Brain microvascular endothelial cell (primary cell): ENCODE measurements at regions not wholly inside any gene's neighbourhood (a gene's known extent, or its start where the extent isn't known, plus 50 kb on each side); places are given as distances from the start of the nearest gene placed in this dataset.

Experiments
- DNase-seq: peaks from one replicate; pipeline ENCODE4 v3.0.0-alpha.2; 2020
- H3K27ac ChIP-seq: fragments of 250-450 bp; sonication (Bioruptor Pico); 2 replicates; pipeline ENCODE4 v1.5.1; 2020; ENCODE audit warnings: mild to moderate bottlenecking, moderate library complexity
- H3K27me3 ChIP-seq: fragments of 250-450 bp; sonication (Bioruptor Pico); replicated peaks from 2 replicates; pipeline ENCODE4 v1.5.1; 2020; ENCODE audit warnings: mild to moderate bottlenecking
- H3K36me3 ChIP-seq: fragments of 250-450 bp; sonication (Bioruptor Pico); replicated peaks from 2 replicates; pipeline ENCODE4 v1.5.1; 2020; ENCODE audit warnings: mild to moderate bottlenecking
- H3K4me3 ChIP-seq: 2 replicates; pipeline ENCODE4 v1.5.1; 2011; ENCODE audit warnings: low read depth, mild to moderate bottlenecking, control low read depth, low read length, moderate library complexity
- in situ Hi-C: cut with HindIII; loops from 2 replicates; pipeline ENCODE4 v1.10.0; 2017; ENCODE audit warnings: low sequenced_read_pairs, low pct_ligation_motif_present
- TF ChIP-seq, protein P1 (sequence below): IDR thresholded peaks from 2 replicates; pipeline ENCODE4 v1.5.1; 2011; ENCODE audit warnings: low read depth, mild to moderate bottlenecking, moderate library complexity, low read length, control low read depth, inconsistent platforms; ENCODE audit errors: missing control alignments

DNA sequence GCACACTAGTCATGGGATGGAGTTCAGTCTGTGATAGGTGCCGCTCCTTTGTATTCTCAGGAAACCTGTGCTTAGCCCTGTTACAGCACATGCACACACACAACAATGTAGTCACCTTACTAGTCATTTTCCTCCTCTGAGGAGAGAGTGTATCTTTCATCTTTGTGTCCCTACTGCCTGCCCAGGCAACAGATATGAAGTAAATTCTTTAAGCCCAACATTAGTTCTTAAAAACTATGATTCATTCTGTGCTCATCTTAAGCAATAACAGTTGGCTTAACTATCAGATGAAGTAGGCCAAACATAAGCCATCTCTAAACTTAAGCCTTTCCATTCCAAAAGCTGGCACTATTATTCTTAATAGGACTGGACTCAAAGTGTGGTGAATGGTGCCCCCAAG lies 186.5 kb downstream of the LNPK start:
- no peak overlapping the region for H3K27ac ChIP-seq
- no peak for DNase-seq

GRCh38 chr2:175811971-175812370 lies 190.1 kb downstream of the LNPK start:
- TF ChIP-seq, protein P1, sequence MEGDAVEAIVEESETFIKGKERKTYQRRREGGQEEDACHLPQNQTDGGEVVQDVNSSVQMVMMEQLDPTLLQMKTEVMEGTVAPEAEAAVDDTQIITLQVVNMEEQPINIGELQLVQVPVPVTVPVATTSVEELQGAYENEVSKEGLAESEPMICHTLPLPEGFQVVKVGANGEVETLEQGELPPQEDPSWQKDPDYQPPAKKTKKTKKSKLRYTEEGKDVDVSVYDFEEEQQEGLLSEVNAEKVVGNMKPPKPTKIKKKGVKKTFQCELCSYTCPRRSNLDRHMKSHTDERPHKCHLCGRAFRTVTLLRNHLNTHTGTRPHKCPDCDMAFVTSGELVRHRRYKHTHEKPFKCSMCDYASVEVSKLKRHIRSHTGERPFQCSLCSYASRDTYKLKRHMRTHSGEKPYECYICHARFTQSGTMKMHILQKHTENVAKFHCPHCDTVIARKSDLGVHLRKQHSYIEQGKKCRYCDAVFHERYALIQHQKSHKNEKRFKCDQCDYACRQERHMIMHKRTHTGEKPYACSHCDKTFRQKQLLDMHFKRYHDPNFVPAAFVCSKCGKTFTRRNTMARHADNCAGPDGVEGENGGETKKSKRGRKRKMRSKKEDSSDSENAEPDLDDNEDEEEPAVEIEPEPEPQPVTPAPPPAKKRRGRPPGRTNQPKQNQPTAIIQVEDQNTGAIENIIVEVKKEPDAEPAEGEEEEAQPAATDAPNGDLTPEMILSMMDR: no peak
- Histone ChIP-seq H3K27ac (no peak overlapping the region), H3K36me3 (no peaks in the 10 kb centered on the region), H3K27me3 (no peaks in the 10 kb centered on the region), H3K4me3 (no peak overlapping the region)
- DNase-seq: no peak
- in situ Hi-C loops: no loop called here

More for the DNA sequence above, 186.5 kb downstream of the LNPK start:
- H3K27me3 ChIP-seq: no peaks in the 10 kb centered on the region
- TF ChIP-seq, protein P1: no peak
- no peaks in the 10 kb centered on the region for H3K36me3 ChIP-seq
- no peak overlapping the region for H3K4me3 ChIP-seq
- in situ Hi-C loops: no loop called here

DNA sequence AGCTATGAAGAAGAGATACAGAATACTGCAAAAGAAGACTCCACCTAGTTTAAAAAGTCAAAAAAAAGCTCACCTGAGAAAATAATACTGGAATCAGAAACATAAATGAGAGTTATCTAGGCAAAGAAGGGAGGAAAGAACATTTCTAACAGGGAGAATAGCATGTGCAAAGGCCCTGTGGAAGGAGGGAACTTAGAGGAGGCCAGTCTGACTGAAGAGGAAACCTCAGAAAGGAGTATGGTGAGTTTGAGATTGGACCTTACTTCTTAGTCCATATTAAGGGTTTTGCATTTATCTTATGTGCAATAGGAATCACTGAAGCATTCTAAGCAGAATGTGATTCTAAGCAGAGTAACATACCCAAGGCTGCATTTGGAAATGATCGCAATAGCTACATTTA lies 193.2 kb downstream of the LNPK start:
- H3K4me3 ChIP-seq: no peak overlapping the region
- no peaks in the 10 kb centered on the region for H3K36me3 ChIP-seq
- TF ChIP-seq, protein P1: no peak
- in situ Hi-C loops: no loop called here
- DNase-seq: no peak
- no peaks in the 10 kb centered on the region for H3K27me3 ChIP-seq
- no peak overlapping the region for H3K27ac ChIP-seq

GRCh38 chr2:175808078-175808477 lies 194.0 kb downstream of the LNPK start:
- Histone ChIP-seq H3K27me3 (no peaks in the 10 kb centered on the region), H3K27ac (no peak overlapping the region), H3K4me3 (no peak overlapping the region), H3K36me3 (no peaks in the 10 kb centered on the region)
- in situ Hi-C loops: no loop called here
- no peak for DNase-seq
- TF ChIP-seq, protein P1: no peak

DNA sequence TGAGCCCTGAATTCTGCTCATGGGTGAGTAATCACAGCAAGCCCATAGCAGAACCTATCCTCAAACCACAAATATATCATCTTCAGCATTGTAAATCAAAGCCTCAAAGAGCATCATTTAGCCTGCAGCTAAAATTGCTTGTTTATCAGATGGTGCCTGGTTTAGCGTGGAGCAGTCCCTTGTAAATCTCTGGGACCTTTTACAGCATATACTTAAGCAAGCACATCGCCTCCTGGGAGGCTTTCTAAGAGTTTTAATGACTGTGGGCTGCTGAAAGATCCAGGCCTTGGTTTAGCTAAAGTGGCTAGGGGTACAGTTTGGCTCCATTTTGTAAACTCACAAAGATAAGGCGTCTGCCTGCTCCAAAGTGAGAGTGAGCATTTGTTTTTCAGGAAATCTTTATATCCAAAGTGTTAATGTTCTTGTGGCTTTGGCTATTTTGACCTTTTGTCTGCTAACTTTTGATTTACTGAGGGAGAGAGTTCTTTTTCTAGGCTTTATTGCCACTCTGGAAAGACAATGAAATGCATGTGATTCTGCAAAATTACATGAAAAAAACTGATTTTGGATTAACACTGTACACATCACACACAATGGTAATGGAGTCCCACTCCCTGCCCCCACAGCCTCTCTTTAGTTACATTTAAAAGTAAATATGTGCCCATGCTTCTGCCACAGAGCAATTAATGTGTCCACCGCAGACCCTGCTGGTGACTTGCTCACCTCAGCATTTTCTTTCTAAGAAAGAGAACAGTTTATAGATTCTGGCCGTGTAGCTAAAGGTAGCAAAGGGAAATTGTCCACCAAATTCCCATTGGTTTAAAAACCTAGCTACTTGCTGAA lies 194.8 kb downstream of the LNPK start:
- in situ Hi-C loops: no loop called here
- no peak for DNase-seq
- TF ChIP-seq, protein P1: no peak
- H3K36me3 ChIP-seq: no peaks in the 10 kb centered on the region
- H3K27ac ChIP-seq: no peak overlapping the region
- H3K27me3 ChIP-seq: no peaks in the 10 kb centered on the region
- H3K4me3 ChIP-seq: no peak overlapping the region

- no peaks in the 10 kb centered on the region for H3K36me3 ChIP-seq
- H3K27ac ChIP-seq: no peak overlapping the region
- TF ChIP-seq, protein P1: no peak
- H3K4me3 ChIP-seq: no peak overlapping the region
- DNase-seq: no peak
- in situ Hi-C loops: no loop called here
- H3K27me3 ChIP-seq: no peaks in the 10 kb centered on the region
Observed at GRCh38 chr2:175806570-175806969, 195.5 kb downstream of the LNPK start.
